NOMO-1 (cell line): ENCODE measurements at regions not wholly inside any gene's neighbourhood (a gene's known extent, or its start where the extent isn't known, plus 50 kb on each side); places are given as distances from the start of the nearest gene placed in this dataset.
A peak's percentile ranks its signal among the peaks of the same experiment; 100 is the strongest.

Source experiments
- DNase-seq, 2 experiments: peaks; one replicate each; lab custom pipeline; 2025; ENCODE audit not compliant: unreplicated experiment in 2 of 2; lab: John Stamatoyannopoulos, UW

DNA sequence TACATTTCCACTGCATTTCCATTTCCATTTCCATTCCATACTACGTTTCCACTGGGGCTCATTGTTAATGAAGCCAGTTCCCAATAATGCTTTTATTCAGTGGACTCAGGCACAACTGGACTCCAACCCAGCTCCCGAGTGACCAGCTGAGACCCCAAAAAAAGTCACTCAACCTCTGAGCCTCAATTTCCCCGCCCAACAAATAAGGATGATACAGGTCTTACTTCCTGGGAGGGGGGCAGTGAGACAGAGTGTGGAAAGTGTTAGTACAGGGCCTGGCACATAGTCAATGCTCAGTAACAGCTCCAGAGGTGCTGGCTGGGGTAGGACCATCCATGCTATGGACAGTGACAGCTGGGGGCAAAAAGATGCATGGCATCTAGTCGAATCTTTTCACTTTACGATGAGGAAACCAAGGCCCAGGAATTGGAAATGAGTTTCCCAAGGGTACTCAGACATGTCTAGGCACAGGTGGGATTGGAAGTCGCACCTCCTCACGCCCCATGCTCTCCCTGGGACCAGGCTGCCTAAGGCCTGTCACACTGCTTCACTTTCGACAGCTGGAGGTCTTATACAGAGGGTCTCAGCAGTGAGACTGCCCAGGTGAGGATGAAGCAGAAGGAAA lies 226.5 kb downstream of the ANAPC1 start:
- no peak for DNase-seq

DNA sequence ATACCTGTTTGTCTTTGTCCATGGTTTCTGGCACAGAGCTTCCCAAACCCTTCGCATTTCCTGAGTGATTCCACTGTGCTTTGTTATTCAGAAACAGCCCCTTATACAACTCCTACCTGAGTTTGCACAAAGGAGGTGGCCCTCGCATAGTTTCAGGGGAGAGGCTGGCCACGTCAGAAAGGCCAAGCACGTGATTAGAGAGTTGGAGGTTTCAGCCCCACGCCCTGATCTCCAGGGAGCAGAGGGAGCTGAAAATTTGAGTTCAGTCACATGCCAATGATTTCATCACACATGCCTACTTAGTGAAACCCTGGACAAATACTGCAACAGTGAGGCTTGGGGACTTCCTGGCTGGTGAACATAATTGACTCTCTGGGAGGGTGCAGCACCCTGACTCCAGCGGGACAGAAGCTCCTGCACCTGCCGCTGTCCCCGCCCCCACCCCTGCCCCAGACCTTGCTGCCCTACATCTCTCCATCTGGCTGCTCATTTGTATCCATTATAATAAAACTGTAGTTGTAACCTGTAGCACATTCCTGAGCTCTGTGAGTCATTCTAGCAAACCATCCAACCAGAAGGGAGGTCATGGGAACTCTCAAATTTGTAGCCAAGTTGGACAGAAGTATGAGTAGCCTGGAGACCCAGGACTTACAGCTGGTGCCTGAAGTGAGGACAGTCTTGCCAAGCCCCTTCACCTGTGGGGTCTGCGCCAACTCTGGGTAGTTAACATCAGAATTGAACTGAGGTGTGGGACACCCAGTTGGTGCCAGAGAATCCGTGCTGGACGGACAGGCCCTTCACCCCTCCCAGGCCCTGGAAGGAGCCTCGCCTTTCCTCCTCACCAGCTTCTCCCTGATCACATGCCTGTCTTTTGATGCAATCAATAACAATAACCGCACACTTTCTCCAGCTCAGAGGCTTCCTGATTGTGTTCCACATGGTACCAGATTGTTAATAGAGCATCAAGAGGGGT lies 224.3 kb downstream of the ANAPC1 start:
- DNase-seq: peak; percentile 68 to 80

DNA sequence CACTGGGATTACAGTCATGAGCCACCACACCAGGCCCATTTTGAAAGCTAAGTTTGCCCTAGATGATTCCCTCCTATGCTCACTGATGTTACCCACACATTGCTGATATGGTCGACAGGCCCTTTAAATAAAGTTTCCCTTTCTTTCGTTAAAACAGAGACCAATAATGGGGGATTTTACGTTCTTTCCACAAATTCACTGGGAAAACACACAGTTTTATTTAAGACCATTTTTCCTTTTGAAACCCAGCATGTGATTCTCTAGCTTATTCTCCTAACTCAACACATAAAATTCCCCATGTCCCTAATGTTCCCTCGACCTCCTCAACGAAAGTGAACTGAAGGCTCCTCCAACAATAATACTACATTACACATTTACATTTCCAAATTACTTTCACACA lies 223.2 kb downstream of the ANAPC1 start:
- no peak for DNase-seq

DNA sequence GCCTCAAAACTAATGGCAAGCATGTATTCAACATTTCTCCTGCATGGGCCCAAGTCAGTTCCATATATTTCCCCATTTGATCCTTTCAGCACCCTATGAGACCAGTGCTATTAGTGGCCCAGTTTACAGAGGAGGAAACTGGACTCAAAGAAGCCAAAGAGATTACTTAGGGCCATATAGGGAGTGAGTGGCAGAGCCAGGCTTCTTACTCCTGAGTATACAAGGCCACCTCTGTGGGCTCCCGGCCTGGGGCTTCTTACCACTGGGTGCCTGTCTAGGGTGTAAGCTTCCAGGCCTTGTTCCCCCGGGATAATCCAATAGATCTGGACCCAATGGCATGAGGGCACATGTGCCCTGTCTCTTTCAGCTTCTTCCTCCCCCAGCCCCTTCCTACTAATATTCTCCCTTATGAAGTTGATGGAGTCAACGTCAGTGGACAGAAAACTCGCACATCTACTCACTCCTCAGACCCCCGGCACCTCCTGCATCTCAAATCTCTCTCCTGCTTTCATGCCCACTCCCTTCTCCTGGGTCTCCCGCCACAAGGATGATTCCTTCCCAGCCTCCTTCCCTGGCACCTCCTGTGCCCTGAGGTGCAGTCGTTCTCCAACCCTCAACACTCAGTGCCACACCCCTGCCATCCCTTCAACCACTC lies 222.6 kb downstream of the ANAPC1 start:
- DNase-seq: no peak

DNA sequence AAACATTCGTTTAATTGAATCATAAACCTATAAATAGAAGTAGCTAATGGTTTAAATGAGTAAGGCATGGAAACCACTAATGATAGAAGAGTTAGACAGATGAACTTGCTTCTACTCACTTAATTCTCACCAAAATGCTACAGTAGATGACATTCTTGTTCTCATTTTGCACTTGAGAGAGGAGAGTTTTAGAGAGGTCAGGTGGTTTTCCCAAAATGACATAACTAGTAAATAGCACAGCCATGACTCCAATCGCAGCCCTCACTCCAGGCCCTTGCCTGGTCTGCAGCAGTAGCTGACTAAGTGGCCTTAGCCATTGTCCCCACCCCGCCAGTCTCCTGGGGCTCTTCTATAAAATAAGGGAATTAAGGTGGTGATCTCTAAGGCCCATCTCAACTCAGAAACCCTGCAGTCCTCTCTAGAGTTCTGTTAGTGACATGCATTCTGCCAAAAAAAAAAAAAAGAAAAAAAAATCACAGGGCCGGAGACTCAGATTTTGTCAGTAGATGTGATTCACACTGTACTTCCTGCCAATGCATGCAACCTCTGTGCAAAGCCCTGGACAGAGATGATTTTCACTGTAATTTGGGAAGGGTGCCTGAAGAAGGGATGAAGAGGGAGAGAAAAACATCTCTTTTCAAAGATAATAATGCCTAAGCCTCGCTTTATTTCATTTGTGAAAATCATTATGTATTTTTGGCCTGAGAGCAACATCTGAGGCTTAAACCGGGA lies 221.8 kb downstream of the ANAPC1 start:
- no peak for DNase-seq

DNA sequence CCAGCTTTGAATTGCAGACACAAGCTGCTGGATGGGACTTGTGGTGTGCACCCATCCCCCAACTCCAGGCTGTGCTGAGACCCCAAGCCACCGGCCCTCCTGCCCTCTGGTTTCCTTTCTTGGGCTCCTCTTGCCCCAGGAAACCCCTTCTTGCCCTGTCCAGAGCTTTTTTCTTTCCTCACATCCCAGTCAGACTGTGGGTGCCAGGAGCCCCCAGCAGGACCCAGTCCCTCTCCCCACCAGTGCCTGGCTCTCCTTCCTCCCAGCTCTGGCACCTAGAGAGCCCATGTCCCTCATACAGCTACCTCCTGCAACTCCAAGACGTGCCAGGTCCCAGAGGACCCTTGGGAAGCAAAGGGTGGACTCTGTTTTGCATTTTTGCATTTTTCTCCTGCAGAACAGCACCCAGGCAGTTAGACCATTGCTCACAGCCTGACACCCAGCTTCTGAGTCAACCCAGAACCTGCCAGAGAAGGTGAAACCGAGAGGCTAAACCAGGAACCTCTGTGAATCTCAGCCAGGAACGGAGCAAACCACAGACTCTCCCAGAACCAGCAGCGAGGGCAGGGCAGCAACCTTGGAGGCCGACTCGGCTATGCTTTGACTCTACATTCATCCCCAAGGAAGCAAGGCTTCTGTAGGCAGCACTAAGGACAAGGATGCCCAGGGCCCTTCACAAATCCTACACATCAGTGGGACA lies 221.1 kb downstream of the ANAPC1 start:
- DNase-seq: no peak

DNA sequence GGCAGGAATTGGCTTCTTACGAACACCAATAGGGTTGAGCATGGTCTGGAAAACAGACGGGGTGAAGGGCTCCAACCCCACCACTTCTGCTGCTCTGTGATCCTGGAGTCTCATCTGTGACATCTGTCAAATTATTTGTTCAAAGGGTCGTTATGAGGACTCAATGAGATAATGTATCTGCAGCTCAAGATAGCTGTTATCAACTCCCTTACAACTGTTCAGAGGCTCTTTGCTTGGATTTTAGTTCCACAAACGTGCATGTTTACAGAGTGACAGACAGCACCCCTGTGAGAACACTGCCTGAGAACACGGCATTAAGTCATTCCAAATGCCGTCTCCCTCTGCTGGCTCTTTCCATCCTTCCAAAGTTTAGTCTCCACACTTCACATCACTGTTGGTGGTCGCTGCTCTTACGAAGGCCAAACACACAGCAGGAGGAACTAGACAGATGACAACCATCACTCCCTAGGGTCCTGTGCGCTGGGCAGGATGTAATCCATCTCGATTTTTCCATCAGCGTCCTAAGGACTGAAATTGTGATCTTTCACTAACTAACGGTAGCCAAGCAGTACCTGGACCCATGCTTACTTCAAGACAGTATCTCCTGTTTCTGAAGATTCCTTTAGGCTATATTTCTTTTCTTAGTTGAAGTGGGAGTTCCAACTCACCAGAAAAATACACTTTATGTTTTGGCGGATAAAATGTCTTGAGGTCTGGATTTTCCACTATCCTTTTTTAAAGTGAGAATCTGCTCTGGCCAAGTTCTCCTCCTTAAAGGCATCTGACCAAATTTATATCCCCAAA lies 220.3 kb downstream of the ANAPC1 start:
- DNase-seq: no peak

DNA sequence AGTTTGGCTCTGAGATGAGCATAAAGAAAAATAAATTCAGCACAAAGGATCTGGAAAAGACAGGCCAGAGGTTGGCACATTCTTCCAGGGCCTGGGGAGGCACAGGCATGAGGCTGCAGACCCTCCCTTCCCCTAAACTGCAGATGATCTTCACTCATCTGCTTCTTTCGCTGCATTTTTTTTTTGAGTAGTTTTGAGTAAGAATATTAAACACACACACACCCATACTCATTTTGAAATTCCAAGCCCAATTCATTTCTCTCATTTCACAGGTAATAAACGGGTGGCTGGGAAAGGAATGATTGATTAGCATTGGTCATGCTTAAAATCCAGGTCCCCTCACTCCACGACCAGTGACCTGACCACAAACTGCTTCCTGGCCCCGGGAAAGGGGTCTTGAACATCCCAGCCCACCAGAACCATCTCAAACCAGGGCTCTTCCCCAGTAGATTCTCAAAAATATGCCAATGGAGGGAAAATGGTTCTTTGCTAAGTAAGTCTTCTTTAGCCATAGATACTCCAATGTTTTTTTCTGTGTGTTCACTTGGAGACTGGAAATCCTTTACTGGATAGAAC lies 219.6 kb downstream of the ANAPC1 start:
- DNase-seq: no peak

DNA sequence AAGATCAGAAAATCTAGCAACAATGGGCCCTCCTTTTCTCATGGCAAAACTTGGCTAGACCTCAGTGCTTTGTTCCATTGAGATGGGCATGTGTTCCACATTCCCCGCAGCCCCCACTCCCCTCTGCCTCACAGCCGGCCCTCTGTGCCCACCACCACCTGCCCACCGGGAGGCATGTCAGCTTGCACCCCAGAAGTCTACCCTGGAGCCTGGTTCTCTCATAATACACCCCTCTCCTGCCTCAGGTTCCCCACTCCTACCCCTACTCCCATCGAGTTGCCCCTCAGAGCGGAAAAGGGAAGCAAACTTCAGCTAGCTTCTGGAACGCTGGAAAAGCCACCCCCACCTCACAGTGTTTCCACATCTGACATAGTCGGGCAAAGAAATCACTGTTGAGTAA lies 219.0 kb downstream of the ANAPC1 start:
- DNase-seq: no peak

DNA sequence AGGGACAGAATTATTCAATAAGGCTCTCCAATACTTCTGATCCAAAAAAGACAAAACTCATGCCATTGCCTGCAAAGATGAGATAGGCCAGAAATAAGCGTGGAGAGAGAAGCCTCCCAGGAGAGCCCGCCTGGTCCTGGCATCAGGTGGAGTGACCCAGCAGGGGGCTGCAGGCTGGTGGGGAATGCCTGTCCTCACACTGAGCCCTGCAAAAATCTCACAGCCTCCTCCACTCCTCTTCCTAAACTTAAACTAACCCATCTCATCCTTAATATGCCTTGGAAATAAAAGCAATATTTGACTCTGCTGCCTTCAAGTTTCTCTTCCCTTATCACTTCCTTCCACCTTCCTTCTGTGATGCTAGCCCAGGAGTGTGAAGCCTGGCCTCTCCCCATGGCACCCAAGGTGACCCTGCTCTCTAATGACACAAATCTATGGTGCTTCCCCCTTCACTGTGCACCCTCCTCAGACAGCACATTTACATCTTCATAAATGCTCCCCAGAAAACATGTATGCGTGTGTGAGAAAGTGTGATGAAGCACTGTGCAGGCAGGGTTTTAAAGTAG lies 218.4 kb downstream of the ANAPC1 start:
- DNase-seq: peak; percentile 18 to 23

DNA sequence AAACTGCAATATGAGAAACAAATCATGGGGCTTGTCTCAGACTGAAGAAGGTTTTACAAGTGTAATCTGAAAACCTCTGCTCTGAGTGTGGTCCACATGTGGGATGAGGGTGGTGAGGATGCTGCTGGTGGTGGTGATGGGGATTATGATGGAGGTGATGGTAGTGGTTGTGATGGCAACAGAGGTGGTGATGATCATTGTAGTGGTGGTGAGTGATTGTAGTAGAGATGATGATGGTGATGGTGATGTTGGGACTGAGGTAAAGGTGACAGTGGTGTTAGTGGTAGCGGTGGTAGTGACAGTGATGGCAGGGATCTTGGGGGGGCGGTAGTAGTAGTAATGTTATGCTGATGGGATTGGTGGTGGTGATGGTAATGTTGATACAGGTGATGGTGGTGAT lies 217.8 kb downstream of the ANAPC1 start:
- no peak for DNase-seq

DNA sequence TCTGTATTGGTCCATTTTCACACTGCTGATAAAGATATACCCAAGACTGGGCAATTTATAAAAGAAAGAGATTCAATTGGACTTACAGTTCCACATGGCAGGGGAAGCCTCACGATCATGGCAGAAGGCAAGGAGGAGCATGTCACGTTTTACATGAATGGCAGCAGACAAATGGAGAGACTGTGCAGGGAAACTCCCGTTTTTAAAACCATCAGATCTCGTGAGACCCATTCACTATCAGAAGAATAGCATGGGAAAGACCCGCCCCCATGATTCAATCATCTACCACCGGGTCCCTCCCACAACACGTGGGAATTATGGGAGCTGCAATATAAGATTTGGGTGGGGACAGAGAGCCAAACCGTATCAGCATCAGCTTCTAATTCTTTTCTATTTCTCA lies 217.0 kb downstream of the ANAPC1 start:
- no peak for DNase-seq

DNA sequence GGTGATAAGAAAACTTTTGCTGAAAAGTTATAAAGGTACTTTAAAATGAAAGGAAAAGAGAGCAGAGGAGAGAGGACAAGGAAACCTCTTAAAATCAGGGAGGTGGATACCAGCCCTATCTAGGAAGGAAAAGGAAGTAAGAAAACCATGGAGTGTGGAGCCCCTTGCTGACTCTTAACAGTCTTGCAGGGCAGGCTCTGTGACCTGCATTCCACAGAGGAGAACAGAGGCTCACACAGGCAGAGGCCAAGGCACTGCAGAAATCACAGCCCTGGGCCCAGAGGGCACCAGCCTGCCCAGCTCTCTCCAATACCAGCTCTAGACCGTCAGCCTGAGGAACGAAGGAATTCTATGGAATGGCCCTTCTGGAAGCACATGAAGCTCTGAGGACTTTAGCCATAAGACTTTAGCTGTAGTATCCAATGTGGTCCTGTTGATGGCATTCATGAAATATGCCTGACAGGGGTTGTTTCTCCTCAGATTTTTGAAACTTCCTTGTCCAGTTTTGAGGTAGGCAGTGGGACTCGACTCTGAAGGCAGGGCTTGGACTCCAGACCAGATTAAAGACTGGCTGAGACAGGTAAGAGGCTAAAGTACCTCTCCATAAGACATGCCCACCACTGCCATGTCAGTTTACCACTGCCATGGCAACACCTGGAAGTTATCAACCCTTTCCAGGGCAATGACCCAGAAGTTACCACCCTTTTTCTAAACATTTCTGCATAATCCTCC lies 216.3 kb downstream of the ANAPC1 start:
- DNase-seq: peak in 1 of 2 experiments; percentile 56

DNA sequence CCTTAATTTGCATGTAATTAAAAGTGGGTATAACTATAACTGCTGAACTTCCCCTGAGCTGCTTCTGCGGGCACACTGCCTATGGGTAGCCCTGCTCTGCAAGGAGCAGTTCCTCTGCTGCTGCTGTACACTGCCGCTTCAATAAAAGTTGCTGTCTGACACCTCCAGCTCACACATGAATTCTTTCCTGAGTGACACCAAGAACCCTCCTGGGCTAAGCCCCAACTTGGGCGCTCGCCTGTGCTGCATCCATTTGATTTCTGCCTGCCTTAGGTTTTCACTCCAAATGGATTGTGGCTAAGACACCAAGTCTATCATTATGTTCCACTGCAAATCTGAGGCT lies 215.7 kb downstream of the ANAPC1 start:
- DNase-seq: no peak

DNA sequence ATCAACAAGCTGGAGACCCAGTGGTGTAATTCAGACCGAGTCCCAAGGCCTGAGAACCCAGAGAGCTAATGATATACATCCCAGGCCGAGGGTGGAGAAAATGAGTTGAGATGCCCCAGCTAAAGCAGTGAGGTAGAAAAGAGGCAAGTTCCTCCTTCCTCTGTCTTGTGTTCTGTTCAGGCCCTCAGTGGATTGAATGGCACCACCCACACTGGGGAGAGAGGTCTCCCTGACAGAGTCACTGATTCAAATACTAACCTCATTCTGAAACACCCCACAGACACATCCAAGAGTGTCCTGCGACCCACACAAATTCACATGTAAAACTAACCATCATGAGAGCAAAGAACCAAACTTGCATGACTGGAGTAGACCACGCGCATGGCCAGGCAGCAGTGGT lies 215.3 kb downstream of the ANAPC1 start:
- no peak for DNase-seq

DNA sequence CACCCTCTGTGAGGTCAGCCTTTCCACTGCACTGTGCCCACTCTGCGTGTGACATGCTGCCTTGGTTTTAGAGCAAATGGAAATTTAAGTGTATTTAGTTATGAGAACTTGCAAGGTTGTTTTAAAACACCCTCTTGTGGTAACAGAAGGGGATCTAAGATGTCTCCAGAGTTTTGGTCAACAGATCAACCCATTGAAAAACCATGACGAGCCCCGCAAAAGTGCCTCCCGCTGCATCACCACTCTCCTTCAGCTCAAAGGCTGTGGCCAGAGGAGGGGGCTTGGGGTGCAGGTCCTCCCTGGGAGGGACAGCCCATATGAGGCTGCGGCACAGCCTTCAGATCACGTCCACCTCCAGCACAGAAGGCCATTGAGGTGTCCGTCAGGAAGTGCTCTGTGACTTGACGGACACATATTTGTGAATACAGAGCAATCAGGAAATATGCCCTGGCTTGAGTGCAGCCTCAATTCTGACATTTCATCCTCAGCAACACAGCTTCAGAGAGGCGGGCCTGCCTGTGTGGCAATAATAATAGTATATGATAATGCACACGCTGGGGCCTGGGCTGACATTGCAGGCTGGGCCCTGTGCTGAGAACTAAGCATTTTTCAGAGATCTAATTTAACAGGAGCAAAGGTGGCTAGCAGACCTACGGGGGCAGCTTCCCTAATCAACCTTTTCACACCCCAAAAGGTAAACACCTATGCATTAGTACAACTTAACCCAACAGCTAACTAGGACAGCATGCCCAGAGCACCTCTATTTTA lies 213.9 kb downstream of the ANAPC1 start:
- DNase-seq: no peak

DNA sequence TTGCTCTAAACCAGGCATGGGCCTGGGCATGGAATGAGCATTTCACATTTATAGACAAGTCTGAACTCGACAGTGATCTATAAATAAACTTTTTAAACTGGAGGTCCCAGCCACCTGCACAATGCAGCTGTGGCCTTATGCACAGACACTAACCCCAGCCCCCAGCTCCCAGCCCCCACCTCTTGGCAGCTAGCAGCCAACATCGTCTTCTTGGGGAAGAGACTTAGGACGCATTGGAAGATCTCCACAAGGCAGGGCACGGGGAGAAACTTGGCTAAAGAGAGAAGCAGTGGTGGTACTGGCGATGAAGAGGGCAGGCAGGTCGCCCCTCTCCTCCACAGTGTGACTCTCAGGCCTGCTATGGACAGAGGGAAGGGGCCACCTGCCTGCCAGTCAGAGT lies 213.2 kb downstream of the ANAPC1 start:
- no peak for DNase-seq
